Activated T-helper 17 cell treated with anti-CD3 and anti-CD28 coated beads, Interleukin-2, amount 50 U/mL, for 72 hours (primary cell): ENCODE measurements at regions not wholly inside any gene's neighbourhood (a gene's known extent, or its start where the extent isn't known, plus 50 kb on each side); places are given as distances from the start of the nearest gene placed in this dataset.
A peak's percentile ranks its signal among the peaks of the same experiment; 100 is the strongest.

ENCODE experiments used
- ATAC-seq: fragments of 150-1000 bp; cut with Tn5 transposase; replicated peaks from 2 replicates; pipeline ENCODE4 v1.10.0; 2021; ENCODE audit warnings: mild to moderate bottlenecking, moderate library complexity
- H3K27ac Mint-ChIP-seq: one replicate; pipeline ENCODE4 v1.8.0; 2022; ENCODE audit warnings: mixed read lengths
- H3K27me3 Mint-ChIP-seq: one replicate; pipeline ENCODE4 v1.8.0; 2022; ENCODE audit warnings: mixed read lengths
- H3K36me3 Mint-ChIP-seq: one replicate; pipeline ENCODE4 v1.8.0; 2022; ENCODE audit warnings: low read depth, mild to moderate bottlenecking, mixed read lengths
- H3K4me1 Mint-ChIP-seq: one replicate; pipeline ENCODE4 v1.8.0; 2022; ENCODE audit warnings: mixed read lengths
- H3K4me3 Mint-ChIP-seq: one replicate; pipeline ENCODE4 v1.8.0; 2022; ENCODE audit warnings: mild to moderate bottlenecking, mixed read lengths
- H3K9me3 Mint-ChIP-seq: one replicate; pipeline ENCODE4 v1.8.0; 2022; ENCODE audit warnings: mixed read lengths

- Mint-ChIP-seq H3K4me1 (no peaks in the 10 kb centered on the region), H3K4me3 (no peak overlapping the region), H3K27me3 (peaks cover 23% of the 10 kb centered on the region), H3K27ac (no peak overlapping the region), H3K9me3 (peaks cover 9% of the 10 kb centered on the region), H3K36me3 (no peaks in the 10 kb centered on the region)
- no peak for ATAC-seq
Observed at GRCh38 chr9:90021216-90021906, 416.5 kb downstream of the GADD45G start.

- peak; percentile 43 for ATAC-seq
Observed at GRCh38 chr9:90022474-90022873, 417.7 kb downstream of the GADD45G start.

GRCh38 chr9:90023861-90024260 lies 419.0 kb downstream of the GADD45G start:
- H3K36me3 Mint-ChIP-seq: no peaks in the 10 kb centered on the region
- H3K27ac Mint-ChIP-seq: no peak overlapping the region
- H3K4me3 Mint-ChIP-seq: no peak overlapping the region
- H3K27me3 Mint-ChIP-seq: peaks cover 16% of the 10 kb centered on the region
- no peak for ATAC-seq
- H3K9me3 Mint-ChIP-seq: peaks cover 9% of the 10 kb centered on the region
- H3K4me1 Mint-ChIP-seq: no peaks in the 10 kb centered on the region

More at GRCh38 chr9:90022474-90022873, 417.7 kb downstream of the GADD45G start:
- Mint-ChIP-seq H3K4me1 (no peaks in the 10 kb centered on the region), H3K27ac (no peak overlapping the region), H3K36me3 (no peaks in the 10 kb centered on the region), H3K27me3 (peaks cover 20% of the 10 kb centered on the region), H3K4me3 (no peak overlapping the region), H3K9me3 (peaks cover 9% of the 10 kb centered on the region)

- Mint-ChIP-seq H3K9me3 (peaks cover 9% of the 10 kb centered on the region), H3K4me1 (no peaks in the 10 kb centered on the region), H3K27ac (no peak overlapping the region), H3K36me3 (no peaks in the 10 kb centered on the region), H3K27me3 (peaks cover 16% of the 10 kb centered on the region), H3K4me3 (no peak overlapping the region)
- ATAC-seq: no peak
Observed at GRCh38 chr9:90024409-90024808, 419.6 kb downstream of the GADD45G start.

- no peaks in the 10 kb centered on the region for H3K36me3 Mint-ChIP-seq
- ATAC-seq: no peak
- H3K27me3 Mint-ChIP-seq: peaks cover 16% of the 10 kb centered on the region
- no peak overlapping the region for H3K4me3 Mint-ChIP-seq
- no peak overlapping the region for H3K27ac Mint-ChIP-seq
- peaks cover 9% of the 10 kb centered on the region for H3K9me3 Mint-ChIP-seq
- H3K4me1 Mint-ChIP-seq: no peaks in the 10 kb centered on the region
Observed at GRCh38 chr9:90024823-90025222, 420.0 kb downstream of the GADD45G start.

GRCh38 chr9:90025816-90026215 lies 421.0 kb downstream of the GADD45G start:
- ATAC-seq: no peak
- Mint-ChIP-seq H3K36me3 (no peaks in the 10 kb centered on the region), H3K27me3 (peaks cover 15% of the 10 kb centered on the region), H3K4me3 (no peak overlapping the region), H3K4me1 (no peaks in the 10 kb centered on the region), H3K27ac (no peak overlapping the region), H3K9me3 (peaks cover 9% of the 10 kb centered on the region)

- Mint-ChIP-seq H3K4me3 (no peak overlapping the region), H3K9me3 (peaks cover 4% of the 10 kb centered on the region), H3K36me3 (no peaks in the 10 kb centered on the region), H3K27me3 (peaks cover 8% of the 10 kb centered on the region), H3K4me1 (no peaks in the 10 kb centered on the region), H3K27ac (no peak overlapping the region)
- ATAC-seq: no peak
Observed at GRCh38 chr9:90027296-90027790, 422.5 kb downstream of the GADD45G start.

GRCh38 chr9:90029386-90029785 lies 424.6 kb downstream of the GADD45G start:
- Mint-ChIP-seq H3K9me3 (no peaks in the 10 kb centered on the region), H3K27me3 (peaks cover 6% of the 10 kb centered on the region), H3K4me1 (no peaks in the 10 kb centered on the region), H3K36me3 (no peaks in the 10 kb centered on the region), H3K27ac (no peak overlapping the region), H3K4me3 (no peak overlapping the region)
- no peak for ATAC-seq

- H3K36me3 Mint-ChIP-seq: no peaks in the 10 kb centered on the region
- H3K4me1 Mint-ChIP-seq: no peaks in the 10 kb centered on the region
- no peaks in the 10 kb centered on the region for H3K9me3 Mint-ChIP-seq
- no peak overlapping the region for H3K4me3 Mint-ChIP-seq
- peaks cover 1% of the 10 kb centered on the region for H3K27me3 Mint-ChIP-seq
- no peak overlapping the region for H3K27ac Mint-ChIP-seq
- ATAC-seq: no peak
Observed at GRCh38 chr9:90029996-90030395, 425.2 kb downstream of the GADD45G start.

GRCh38 chr9:90032296-90033027 lies 427.6 kb downstream of the GADD45G start:
- H3K9me3 Mint-ChIP-seq: no peaks in the 10 kb centered on the region
- H3K27ac Mint-ChIP-seq: no peak overlapping the region
- H3K27me3 Mint-ChIP-seq: no peaks in the 10 kb centered on the region
- ATAC-seq: no peak
- no peaks in the 10 kb centered on the region for H3K36me3 Mint-ChIP-seq
- H3K4me3 Mint-ChIP-seq: no peak overlapping the region
- no peaks in the 10 kb centered on the region for H3K4me1 Mint-ChIP-seq

- no peaks in the 10 kb centered on the region for H3K4me1 Mint-ChIP-seq
Observed at GRCh38 chr9:90033028-90033650, 428.3 kb downstream of the GADD45G start.

GRCh38 chr9:90034071-90034470 lies 429.3 kb downstream of the GADD45G start:
- Mint-ChIP-seq H3K27ac (no peak overlapping the region), H3K36me3 (no peaks in the 10 kb centered on the region), H3K4me1 (no peaks in the 10 kb centered on the region), H3K9me3 (no peaks in the 10 kb centered on the region), H3K4me3 (no peak overlapping the region), H3K27me3 (no peaks in the 10 kb centered on the region)
- ATAC-seq: no peak

More at GRCh38 chr9:90033028-90033650, 428.3 kb downstream of the GADD45G start:
- Mint-ChIP-seq H3K27me3 (no peaks in the 10 kb centered on the region), H3K4me3 (no peak overlapping the region), H3K36me3 (no peaks in the 10 kb centered on the region), H3K9me3 (no peaks in the 10 kb centered on the region), H3K27ac (no peak overlapping the region)
- no peak for ATAC-seq

- Mint-ChIP-seq H3K9me3 (no peaks in the 10 kb centered on the region), H3K36me3 (no peaks in the 10 kb centered on the region), H3K4me3 (no peak overlapping the region), H3K27ac (no peak overlapping the region), H3K4me1 (no peaks in the 10 kb centered on the region), H3K27me3 (no peaks in the 10 kb centered on the region)
- ATAC-seq: no peak
Observed at GRCh38 chr9:90035471-90035870, 430.7 kb downstream of the GADD45G start.

- no peak for ATAC-seq
- H3K4me3 Mint-ChIP-seq: no peak overlapping the region
- H3K36me3 Mint-ChIP-seq: no peaks in the 10 kb centered on the region
- H3K27ac Mint-ChIP-seq: no peak overlapping the region
- H3K9me3 Mint-ChIP-seq: no peaks in the 10 kb centered on the region
- H3K27me3 Mint-ChIP-seq: no peaks in the 10 kb centered on the region
- H3K4me1 Mint-ChIP-seq: no peaks in the 10 kb centered on the region
Observed at GRCh38 chr9:90037146-90037797, 432.5 kb downstream of the GADD45G start.
